ENCODE measurements at regions not wholly inside any gene's neighbourhood (a gene's known extent, or its start where the extent isn't known, plus 50 kb on each side); places are given as distances from the start of the nearest gene placed in this dataset.

DNA sequence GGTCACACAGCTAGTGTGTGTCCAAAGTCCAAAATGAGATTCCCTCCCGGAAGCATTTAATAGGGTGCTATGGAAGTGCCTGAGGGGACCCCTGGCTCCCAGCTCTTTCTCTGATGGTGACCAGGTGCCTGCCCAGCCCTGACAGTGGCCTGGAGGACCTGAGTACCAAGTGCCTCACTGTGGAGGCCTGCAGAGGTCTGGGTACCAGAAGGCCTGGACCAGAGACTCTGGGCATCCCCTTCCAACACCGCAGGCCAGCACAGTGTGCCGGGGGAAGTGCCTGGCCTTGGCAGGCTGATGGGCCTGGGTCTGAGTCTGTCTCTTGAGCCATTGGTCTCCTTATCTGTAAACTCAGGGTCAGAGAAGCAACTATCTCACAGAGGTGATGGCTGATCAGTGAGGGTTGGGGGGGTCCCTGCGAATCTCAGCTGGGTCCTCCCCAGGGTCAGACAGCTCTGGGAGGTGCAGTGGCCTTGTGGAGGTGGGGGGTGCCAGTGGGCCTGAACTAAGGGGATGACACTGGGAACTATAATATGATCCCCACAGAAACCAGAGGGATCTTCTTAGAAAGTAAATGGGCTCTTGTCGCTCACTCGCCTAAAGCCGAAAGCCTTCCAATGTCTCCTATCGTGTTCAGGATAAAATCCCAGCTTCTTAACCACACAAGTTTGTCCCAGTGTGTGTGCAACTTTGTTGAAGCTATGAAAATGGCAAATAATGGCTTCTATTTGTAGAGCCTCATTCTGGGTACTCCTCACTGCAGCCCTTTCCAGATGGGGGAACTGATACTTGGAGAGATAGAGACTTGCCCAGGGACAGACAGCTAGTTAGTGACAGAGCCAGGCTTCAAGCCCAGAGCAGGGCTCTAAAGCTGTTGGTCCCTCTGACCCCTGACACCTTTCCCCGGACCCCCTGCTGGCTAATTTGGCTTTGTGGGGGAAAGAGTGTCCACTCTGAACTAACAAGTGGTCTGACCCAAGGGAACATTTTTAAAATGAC lies 225.1 kb downstream of the TFCP2L1 start:
- TF ChIP-seq, protein P1, sequence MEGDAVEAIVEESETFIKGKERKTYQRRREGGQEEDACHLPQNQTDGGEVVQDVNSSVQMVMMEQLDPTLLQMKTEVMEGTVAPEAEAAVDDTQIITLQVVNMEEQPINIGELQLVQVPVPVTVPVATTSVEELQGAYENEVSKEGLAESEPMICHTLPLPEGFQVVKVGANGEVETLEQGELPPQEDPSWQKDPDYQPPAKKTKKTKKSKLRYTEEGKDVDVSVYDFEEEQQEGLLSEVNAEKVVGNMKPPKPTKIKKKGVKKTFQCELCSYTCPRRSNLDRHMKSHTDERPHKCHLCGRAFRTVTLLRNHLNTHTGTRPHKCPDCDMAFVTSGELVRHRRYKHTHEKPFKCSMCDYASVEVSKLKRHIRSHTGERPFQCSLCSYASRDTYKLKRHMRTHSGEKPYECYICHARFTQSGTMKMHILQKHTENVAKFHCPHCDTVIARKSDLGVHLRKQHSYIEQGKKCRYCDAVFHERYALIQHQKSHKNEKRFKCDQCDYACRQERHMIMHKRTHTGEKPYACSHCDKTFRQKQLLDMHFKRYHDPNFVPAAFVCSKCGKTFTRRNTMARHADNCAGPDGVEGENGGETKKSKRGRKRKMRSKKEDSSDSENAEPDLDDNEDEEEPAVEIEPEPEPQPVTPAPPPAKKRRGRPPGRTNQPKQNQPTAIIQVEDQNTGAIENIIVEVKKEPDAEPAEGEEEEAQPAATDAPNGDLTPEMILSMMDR (IDR thresholded peaks at IDR 0.05; ENCODE audit: poor library complexity, severe bottlenecking) = no peak
- TF ChIP-seq POLR2AphosphoS5 (IDR thresholded peaks at IDR 0.05) = no peak
- no peak for TF ChIP-seq MXI1 (conservative IDR thresholded peaks at IDR 0.05; ENCODE audit: poor library complexity, severe bottlenecking)
- no peak for TF ChIP-seq EP300 (conservative IDR thresholded peaks at IDR 0.05; ENCODE audit: poor library complexity, severe bottlenecking)
- no peak for TF ChIP-seq EZH2 (IDR thresholded peaks at IDR 0.05; ENCODE audit: borderline replicate concordance, insufficient read depth, low read length, poor library complexity, severe bottlenecking)
- no peak for TF ChIP-seq SMC3 (conservative IDR thresholded peaks at IDR 0.05; ENCODE audit: poor library complexity)
- TF ChIP-seq, protein P2, sequence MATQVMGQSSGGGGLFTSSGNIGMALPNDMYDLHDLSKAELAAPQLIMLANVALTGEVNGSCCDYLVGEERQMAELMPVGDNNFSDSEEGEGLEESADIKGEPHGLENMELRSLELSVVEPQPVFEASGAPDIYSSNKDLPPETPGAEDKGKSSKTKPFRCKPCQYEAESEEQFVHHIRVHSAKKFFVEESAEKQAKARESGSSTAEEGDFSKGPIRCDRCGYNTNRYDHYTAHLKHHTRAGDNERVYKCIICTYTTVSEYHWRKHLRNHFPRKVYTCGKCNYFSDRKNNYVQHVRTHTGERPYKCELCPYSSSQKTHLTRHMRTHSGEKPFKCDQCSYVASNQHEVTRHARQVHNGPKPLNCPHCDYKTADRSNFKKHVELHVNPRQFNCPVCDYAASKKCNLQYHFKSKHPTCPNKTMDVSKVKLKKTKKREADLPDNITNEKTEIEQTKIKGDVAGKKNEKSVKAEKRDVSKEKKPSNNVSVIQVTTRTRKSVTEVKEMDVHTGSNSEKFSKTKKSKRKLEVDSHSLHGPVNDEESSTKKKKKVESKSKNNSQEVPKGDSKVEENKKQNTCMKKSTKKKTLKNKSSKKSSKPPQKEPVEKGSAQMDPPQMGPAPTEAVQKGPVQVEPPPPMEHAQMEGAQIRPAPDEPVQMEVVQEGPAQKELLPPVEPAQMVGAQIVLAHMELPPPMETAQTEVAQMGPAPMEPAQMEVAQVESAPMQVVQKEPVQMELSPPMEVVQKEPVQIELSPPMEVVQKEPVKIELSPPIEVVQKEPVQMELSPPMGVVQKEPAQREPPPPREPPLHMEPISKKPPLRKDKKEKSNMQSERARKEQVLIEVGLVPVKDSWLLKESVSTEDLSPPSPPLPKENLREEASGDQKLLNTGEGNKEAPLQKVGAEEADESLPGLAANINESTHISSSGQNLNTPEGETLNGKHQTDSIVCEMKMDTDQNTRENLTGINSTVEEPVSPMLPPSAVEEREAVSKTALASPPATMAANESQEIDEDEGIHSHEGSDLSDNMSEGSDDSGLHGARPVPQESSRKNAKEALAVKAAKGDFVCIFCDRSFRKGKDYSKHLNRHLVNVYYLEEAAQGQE (IDR thresholded peaks at IDR 0.05; ENCODE audit: borderline replicate concordance) = no peak
- TF ChIP-seq TAF1 (IDR thresholded peaks at IDR 0.05; ENCODE audit: low read depth) = no peak
- no peak for TF ChIP-seq RAD21 (conservative IDR thresholded peaks at IDR 0.05)

Data from neural cell (in vitro differentiated cells).